GM19463 (cell line): ENCODE measurements at regions not wholly inside any gene's neighbourhood (a gene's known extent, or its start where the extent isn't known, plus 50 kb on each side); places are given as distances from the start of the nearest gene placed in this dataset.

ENCODE experiments used
- ATAC-seq: cut with Tn5 transposase; IDR thresholded peaks from one replicate; pipeline ENCODE4 v1.9.1; 2021; ENCODE audit warnings: mild to moderate bottlenecking, moderate library complexity; ENCODE audit not compliant: unreplicated experiment

GRCh38 chr6:21648475-21649050 is 55.0 kb downstream of the SOX4 start:
- ATAC-seq, result peak; percentile 51

GRCh38 chr6:21653323-21653722 is 59.8 kb downstream of the SOX4 start:
- no peak for ATAC-seq

- no peak for ATAC-seq
These were observed 60.4 kb downstream of the SOX4 start for GRCh38 chr6:21653905-21654304.

- ATAC-seq, result no peak
These were observed 60.8 kb downstream of the SOX4 start for GRCh38 chr6:21654361-21654760.

GRCh38 chr6:21663966-21664313 is 70.4 kb downstream of the SOX4 start:
- no peak for ATAC-seq

GRCh38 chr6:21664314-21665109 is 71.0 kb downstream of the SOX4 start:
- no peak for ATAC-seq

GRCh38 chr6:21665110-21665391 is 71.5 kb downstream of the SOX4 start:
- no peak for ATAC-seq

- no peak for ATAC-seq
These were observed 72.0 kb downstream of the SOX4 start for GRCh38 chr6:21665392-21666200.

- peak; percentile 34 for ATAC-seq
These were observed 72.7 kb downstream of the SOX4 start for GRCh38 chr6:21666201-21666691.

GRCh38 chr6:21666853-21667681 is 73.5 kb downstream of the SOX4 start:
- no peak for ATAC-seq

GRCh38 chr6:21668795-21669194 is 75.2 kb downstream of the SOX4 start:
- ATAC-seq, result no peak

GRCh38 chr6:21676769-21677168 is 83.2 kb downstream of the SOX4 start:
- ATAC-seq, result no peak

- no peak for ATAC-seq
These were observed 85.4 kb downstream of the SOX4 start for GRCh38 chr6:21678990-21679389.

- no peak for ATAC-seq
These were observed 86.3 kb downstream of the SOX4 start for GRCh38 chr6:21679761-21680265.

- ATAC-seq, result no peak
These were observed 87.1 kb downstream of the SOX4 start for GRCh38 chr6:21680611-21681010.

- ATAC-seq, result no peak
These were observed 96.9 kb downstream of the SOX4 start for GRCh38 chr6:21690489-21690888.

GRCh38 chr6:21691685-21692346 is 98.3 kb downstream of the SOX4 start:
- ATAC-seq, result no peak

GRCh38 chr6:21692721-21693120 is 99.2 kb downstream of the SOX4 start:
- no peak for ATAC-seq

- ATAC-seq, result no peak
These were observed 100.6 kb downstream of the SOX4 start for GRCh38 chr6:21694168-21694567.
